H1 (cell line): ENCODE measurements at regions not wholly inside any gene's neighbourhood (a gene's known extent, or its start where the extent isn't known, plus 50 kb on each side); places are given as distances from the start of the nearest gene placed in this dataset.

Experiments used
- CTCF ChIA-PET: fragments of 300-600 bp; sonication (Branson Sonifier 250); formaldehyde crosslinking; loops from one replicate; lab custom pipeline; 2021; ENCODE audit not compliant: partially characterized antibody; lab: Charles Lee
- POLR2A ChIA-PET: fragments of 300-600 bp; sonication (Branson Sonifier 250); formaldehyde crosslinking; loops from one replicate; lab custom pipeline; 2021; ENCODE audit warnings: inconsistent platforms; ENCODE audit not compliant: partially characterized antibody; lab: Charles Lee
- DNase-seq, 2 experiments: peaks; one replicate each; pipeline versions ENCODE4 v3.0.0 to v3.0.0-alpha.2; 2010 to 2022; ENCODE audit warnings: low spot score in 2 of 2, low read depth in 1 of 2, mixed read lengths in 1 of 2
- FAIRE-seq: peaks from 2 replicates; lab custom pipeline; 2011; peaks lifted over from hg19 to GRCh38; lab: Jason Lieb, UNC
- H2AFZ ChIP-seq: 2 replicates; pipeline ENCODE4 v1.8.1; 2012; ENCODE audit warnings: low read length, inconsistent platforms
- H2AK5ac ChIP-seq: 2 replicates; pipeline ENCODE4 v1.6.1; 2013; ENCODE audit warnings: low read depth, low read length
- H2BK120ac ChIP-seq: replicated peaks from 2 replicates; pipeline ENCODE3; 2013; ENCODE audit warnings: low read depth, low read length, inconsistent platforms
- H2BK12ac ChIP-seq: 2 replicates; pipeline ENCODE4 v1.6.1; 2013; ENCODE audit warnings: low read depth, low read length
- H2BK15ac ChIP-seq: 2 replicates; pipeline ENCODE4 v1.6.1; 2013; ENCODE audit warnings: low read length
- H2BK20ac ChIP-seq: 2 replicates; pipeline ENCODE4 v1.6.1; 2013; ENCODE audit warnings: low read length
- H2BK5ac ChIP-seq: 2 replicates; pipeline ENCODE4 v1.6.1; 2013; ENCODE audit warnings: low read depth, low read length
- H3K14ac ChIP-seq: 2 replicates; pipeline ENCODE4 v1.6.1; 2013; ENCODE audit warnings: inconsistent platforms; ENCODE audit not compliant: insufficient read length
- H3K18ac ChIP-seq: 2 replicates; pipeline ENCODE4 v1.6.1; 2013; ENCODE audit warnings: low read length; ENCODE audit errors: extremely low read depth
- H3K23ac ChIP-seq: 2 replicates; pipeline ENCODE4 v1.6.1; 2013; ENCODE audit warnings: inconsistent platforms; ENCODE audit not compliant: insufficient read length
- H3K23me2 ChIP-seq: 2 replicates; pipeline ENCODE4 v1.6.1; 2013; ENCODE audit warnings: low read depth, low read length
- H3K27ac ChIP-seq: 2 replicates; pipeline ENCODE4 v1.6.1; 2011; ENCODE audit warnings: low read depth, low read length, inconsistent platforms
- H3K27me3 ChIP-seq, 4 experiments: replicated peaks in 1 of 4; 1 replicate in 1 of 4; 2 replicates in 3 of 4; pipeline versions ENCODE4 v1.6.1 to v1.8.1; 2011 to 2013; ENCODE audit warnings: low read length in 3 of 4, mild to moderate bottlenecking in 3 of 4, inconsistent platforms in 2 of 4, mixed read lengths in 2 of 4, moderate library complexity in 1 of 4; ENCODE audit not compliant: control insufficient read depth in 3 of 4, insufficient read depth in 3 of 4; ENCODE audit errors: extremely low read depth in 1 of 4
- H3K36me3 ChIP-seq, 4 experiments: 2 replicates each; pipeline versions ENCODE4 v1.6.1 to v1.8.1; 2011 to 2013; ENCODE audit warnings: mild to moderate bottlenecking in 4 of 4, low read length in 3 of 4, moderate library complexity in 2 of 4, control low read depth in 1 of 4, inconsistent platforms in 1 of 4; ENCODE audit not compliant: insufficient read depth in 4 of 4, control insufficient read depth in 2 of 4
- H3K4ac ChIP-seq: replicated peaks from 2 replicates; pipeline ENCODE3; 2013; ENCODE audit warnings: low read length, low read depth, mixed read lengths, inconsistent platforms; ENCODE audit not compliant: insufficient read length
- H3K4me1 ChIP-seq, 4 experiments: replicated peaks in 1 of 4; 1 replicate in 1 of 4; 2 replicates in 3 of 4; pipeline versions ENCODE4 v1.6.1 to v1.8.1; 2011 to 2013; ENCODE audit warnings: low read length in 3 of 4, inconsistent platforms in 2 of 4, mixed read lengths in 1 of 4; ENCODE audit not compliant: insufficient read depth in 4 of 4, control insufficient read depth in 3 of 4
- H3K4me2 ChIP-seq, 2 experiments: 2 replicates each; pipeline versions ENCODE4 v1.6.1 to v1.8.1; 2011 to 2013; ENCODE audit warnings: low read depth in 2 of 2, low read length in 2 of 2, control low read depth in 1 of 2, inconsistent platforms in 1 of 2, mild to moderate bottlenecking in 1 of 2; ENCODE audit not compliant: insufficient read depth in 1 of 2
- H3K4me3 ChIP-seq, 4 experiments: fragments of 200-600, 300-600 bp in 1 of 4; sonication (generic), shearing (Covaris generic), sonication (Bioruptor Twin) in 1 of 4; 2 replicates each; pipeline versions ENCODE4 v1.5.1 to v1.8.1; 2011 to 2016; ENCODE audit warnings: low read length in 4 of 4, low read depth in 3 of 4, control low read depth in 2 of 4, inconsistent platforms in 2 of 4, mild to moderate bottlenecking in 2 of 4, mixed read lengths in 1 of 4, moderate library complexity in 1 of 4; ENCODE audit not compliant: insufficient read depth in 2 of 4; ENCODE audit errors: extremely low read depth in 1 of 4
- H3K56ac ChIP-seq: replicated peaks from 2 replicates; pipeline ENCODE3; 2013; ENCODE audit warnings: low read depth, mild to moderate bottlenecking, mixed read lengths, low read length, inconsistent platforms; ENCODE audit not compliant: insufficient read length
- H3K79me1 ChIP-seq: 2 replicates; pipeline ENCODE4 v1.6.1; 2013; ENCODE audit warnings: low read depth, low read length, control low read depth
- H3K79me2 ChIP-seq, 2 experiments: 2 replicates each; pipeline versions ENCODE4 v1.6.1 to v1.8.1; 2012 to 2013; ENCODE audit warnings: low read length in 2 of 2, mild to moderate bottlenecking in 2 of 2, inconsistent platforms in 1 of 2; ENCODE audit not compliant: insufficient read depth in 2 of 2, control insufficient read depth in 1 of 2
- H3K9ac ChIP-seq, 4 experiments: replicated peaks in 1 of 4; 1 replicate in 1 of 4; 2 replicates in 3 of 4; pipeline versions ENCODE4 v1.6.1 to v1.8.1; 2011 to 2013; ENCODE audit warnings: low read depth in 3 of 4, low read length in 3 of 4, control low read depth in 2 of 4, mild to moderate bottlenecking in 2 of 4, moderate library complexity in 2 of 4, inconsistent platforms in 1 of 4; ENCODE audit errors: extremely low read depth in 1 of 4
- H3K9me3 ChIP-seq, 2 experiments: 2 replicates each; pipeline versions ENCODE4 v1.6.1 to v1.8.1; 2012 to 2013; ENCODE audit warnings: mild to moderate bottlenecking in 2 of 2, moderate library complexity in 2 of 2, control low read depth in 1 of 2, inconsistent platforms in 1 of 2, low read depth in 1 of 2, low read length in 1 of 2, mixed read lengths in 1 of 2; ENCODE audit not compliant: insufficient read depth in 2 of 2
- H4K20me1 ChIP-seq, 2 experiments: replicated peaks in 1 of 2; 2 replicates each; pipeline versions ENCODE3 to v1.8.1; 2011 to 2013; ENCODE audit warnings: inconsistent platforms in 2 of 2, low read length in 2 of 2, mild to moderate bottlenecking in 1 of 2; ENCODE audit not compliant: insufficient read depth in 2 of 2, control insufficient read depth in 1 of 2
- H4K5ac ChIP-seq: 2 replicates; pipeline ENCODE4 v1.6.1; 2013; ENCODE audit warnings: low read length, low read depth, mixed read lengths, inconsistent platforms; ENCODE audit not compliant: insufficient read length
- H4K8ac ChIP-seq: 2 replicates; pipeline ENCODE4 v1.8.0; 2013; ENCODE audit warnings: mild to moderate bottlenecking, moderate library complexity, low read length, inconsistent platforms; ENCODE audit not compliant: insufficient read depth; ENCODE audit errors: extremely low read depth
- H4K91ac ChIP-seq: replicated peaks from 2 replicates; pipeline ENCODE3; 2013; ENCODE audit warnings: low read length, mixed read lengths, inconsistent platforms; ENCODE audit not compliant: insufficient read length
- CTCF ChIP-seq, 3 experiments: IDR thresholded peaks; 1 replicate in 2 of 3; 2 replicates in 1 of 3; pipeline versions ENCODE4 v1.5.1 to v1.6.1; 2011; ENCODE audit warnings: low read length in 3 of 3, mild to moderate bottlenecking in 3 of 3, inconsistent platforms in 2 of 3, low read depth in 1 of 3, moderate library complexity in 1 of 3; ENCODE audit not compliant: insufficient read depth in 1 of 3; ENCODE audit errors: control extremely low read depth in 1 of 3
- EP300 ChIP-seq, 2 experiments: IDR thresholded peaks; 1 replicate in 1 of 2; 2 replicates in 1 of 2; pipeline ENCODE4 v1.6.1; 2011 to 2012; ENCODE audit warnings: low read depth in 2 of 2, low read length in 2 of 2, mild to moderate bottlenecking in 2 of 2, borderline replicate concordance in 1 of 2, inconsistent platforms in 1 of 2, moderate library complexity in 1 of 2
- RFX5 ChIP-seq: IDR thresholded peaks from 2 replicates; pipeline ENCODE4 v1.6.1; 2011; ENCODE audit warnings: low read depth, low read length, improper control_type of control experiment, borderline replicate concordance
- SIRT6 ChIP-seq: IDR thresholded peaks from one replicate; pipeline ENCODE4 v1.7.1; 2012; ENCODE audit warnings: low read length, inconsistent platforms
- WGBS, 2 experiments: shearing (Covaris generic) in 1 of 2; methylation state at CpG; one replicate each; pipeline versions ENCODE4 v1.1.6 to v1.1.7; 2013 to 2015; ENCODE audit warnings: low lambda C conversion rate in 2 of 2, mixed read lengths in 2 of 2, inconsistent platforms in 1 of 2, low coverage in 1 of 2, missing lambda C conversion rate in 1 of 2; ENCODE audit not compliant: insufficient replicate concordance in 2 of 2, insufficient coverage in 1 of 2, insufficient read length in 1 of 2; ENCODE audit errors: extremely low coverage in 1 of 2, missing lambda C conversion rate in 1 of 2; 5-methylcytosine and 5-hydroxymethylcytosine counted together

- Histone ChIP-seq H2AFZ (no peak overlapping the region), H3K14ac (no peak overlapping the region), H3K27ac (no peak overlapping the region), H2BK120ac (no peak overlapping the region), H3K23me2 (no peaks in the 10 kb centered on the region), H4K91ac (no peak overlapping the region), H3K4ac (no peak overlapping the region), H3K56ac (no peak overlapping the region), H2BK5ac (no peak overlapping the region), H4K5ac (no peak overlapping the region), H3K79me2 (no peaks in the 10 kb centered on the region), H3K18ac (no peak overlapping the region), H3K4me2 (no peak overlapping the region), H3K23ac (no peak overlapping the region), H4K8ac (no peak overlapping the region), H2AK5ac (no peak overlapping the region), H2BK12ac (no peak overlapping the region)
- POLR2A ChIA-PET = no interaction called here
- TF ChIP-seq SIRT6 (no peak), RFX5 (no peak), EP300 (IDR thresholded peaks at IDR 0.05; ENCODE audit: borderline replicate concordance in 1 of 2, low read depth in 2 of 2, low read length in 2 of 2) (no peak), CTCF (IDR thresholded peaks at IDR 0.05; ENCODE audit: control extremely low read depth in 1 of 3, insufficient read depth in 1 of 3, low read depth in 1 of 3, low read length in 3 of 3) (no peak)
- TF ChIP-seq, all 59 proteins: peak for 0
- Histone ChIP-seq H3K9ac (no peak overlapping the region), H3K79me1 (no peaks in the 10 kb centered on the region), H3K36me3 (no peaks in the 10 kb centered on the region; a peak in 1 of 8 replicates), H3K9me3 (peaks cover 9 to 12% of the 10 kb centered on the region in 2 experiments), H4K20me1 (no peaks in the 10 kb centered on the region), H3K27me3 (no peaks in the 10 kb centered on the region), H3K4me1 (peaks cover 0 to 2% (median 0%) of the 10 kb centered on the region in 4 experiments; a peak in 1 of 7 replicates), H2BK15ac (no peak overlapping the region), H2BK20ac (no peak overlapping the region), H3K4me3 (no peak overlapping the region)
- DNase-seq (no peak), FAIRE-seq (no peak)
- 88% methylated on average over 2 of the region's 2 CpGs; no CpG with 5 or more reads in 1 of the 2 experiments for WGBS, 2 experiments
- CTCF ChIA-PET = interaction anchor here (1.1 to 2.7 kb wide), 3 partner anchors 34 to 77 kb away, joined by 3 to 11 read pairs (median 8); no protein-coding TSS in a partner anchor
Measured at GRCh38 chr14:66037361-66037760, 448.8 kb upstream of the CCDC196 start.
